Astrocyte of the cerebellum (primary cell): ENCODE measurements at regions not wholly inside any gene's neighbourhood (a gene's known extent, or its start where the extent isn't known, plus 50 kb on each side); places are given as distances from the start of the nearest gene placed in this dataset.
"Not testable (repeated sequence)": the region's sequence is repeated elsewhere in the genome, so short reads cannot be mapped to it uniquely, and the experiment has no call there.

Experiments
- DNase-seq: peaks from one replicate; pipeline ENCODE4 v3.0.0-alpha.2; 2011; ENCODE audit warnings: low read depth
- H3K4me3 ChIP-seq: 2 replicates; pipeline ENCODE4 v1.5.1; 2011; ENCODE audit warnings: mild to moderate bottlenecking, low read depth, low read length, moderate library complexity
- in situ Hi-C: cut with HindIII; loops from 2 replicates; pipeline ENCODE4 v1.10.0; 2017; ENCODE audit warnings: low sequenced_read_pairs

DNA sequence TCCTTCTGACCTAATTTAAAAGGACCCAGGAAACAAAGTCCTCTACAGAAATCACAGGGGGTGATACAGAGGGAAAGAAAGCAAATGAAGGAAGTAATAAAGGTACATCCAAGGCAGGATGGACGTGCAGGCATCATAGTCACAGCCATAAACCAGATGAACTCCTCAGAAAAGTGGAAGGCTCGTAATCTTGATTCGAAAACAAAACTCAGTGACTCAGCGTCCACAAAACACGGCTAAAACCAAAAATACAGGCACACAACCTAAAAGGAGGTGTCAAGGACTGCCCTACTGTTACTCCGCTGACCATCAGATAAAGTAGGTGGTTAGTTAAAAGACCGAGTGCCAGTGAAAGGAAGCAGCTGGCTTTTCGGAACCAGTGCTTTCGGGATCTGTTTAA lies 81.5 kb downstream of the TRIM69 start:
- in situ Hi-C loops, result not testable (repeated sequence)

DNA sequence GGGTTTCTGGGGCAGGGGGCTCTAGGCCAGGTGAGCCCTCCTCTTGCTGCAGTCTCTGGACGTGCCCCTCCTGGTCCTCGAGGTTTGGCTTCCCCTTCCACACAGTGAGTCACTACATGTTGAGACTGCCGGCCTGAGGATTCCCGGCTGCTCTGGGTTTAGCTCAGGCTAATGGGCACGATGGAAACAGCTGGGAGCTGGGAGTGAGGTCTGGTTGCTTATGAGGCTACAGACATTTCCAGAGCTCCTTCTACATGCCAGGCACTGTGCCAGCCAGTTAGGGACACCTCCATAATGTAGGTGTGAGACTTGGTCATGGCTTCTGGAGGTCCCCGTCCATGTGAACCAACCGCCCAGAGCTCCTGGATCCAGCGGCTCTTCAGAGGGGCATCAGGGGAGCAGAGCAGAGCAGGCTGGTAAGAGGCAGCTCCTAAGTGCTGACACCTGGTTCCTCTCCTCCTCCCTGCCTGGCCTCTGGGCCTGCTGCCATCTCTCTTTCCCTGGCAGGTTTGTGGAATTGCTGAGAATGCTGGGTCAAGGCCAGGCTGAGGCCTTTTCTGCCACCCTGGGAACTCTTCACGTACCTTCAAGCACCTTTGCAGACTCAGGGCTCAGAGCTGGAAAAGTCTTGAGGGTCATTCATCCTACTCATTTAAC lies 83.1 kb downstream of the TRIM69 start:
- H3K4me3 ChIP-seq, in situ Hi-C loops, DNase-seq: not testable (repeated sequence)

More for the DNA sequence above, 81.5 kb downstream of the TRIM69 start:
- not testable (repeated sequence) for H3K4me3 ChIP-seq, DNase-seq

GRCh38 chr15:44820535-44820934 lies 84.2 kb downstream of the TRIM69 start:
- H3K4me3 ChIP-seq, in situ Hi-C loops, DNase-seq: not testable (repeated sequence)

GRCh38 chr15:44820967-44821366 lies 84.6 kb downstream of the TRIM69 start:
- in situ Hi-C loops, H3K4me3 ChIP-seq, DNase-seq: not testable (repeated sequence)

DNA sequence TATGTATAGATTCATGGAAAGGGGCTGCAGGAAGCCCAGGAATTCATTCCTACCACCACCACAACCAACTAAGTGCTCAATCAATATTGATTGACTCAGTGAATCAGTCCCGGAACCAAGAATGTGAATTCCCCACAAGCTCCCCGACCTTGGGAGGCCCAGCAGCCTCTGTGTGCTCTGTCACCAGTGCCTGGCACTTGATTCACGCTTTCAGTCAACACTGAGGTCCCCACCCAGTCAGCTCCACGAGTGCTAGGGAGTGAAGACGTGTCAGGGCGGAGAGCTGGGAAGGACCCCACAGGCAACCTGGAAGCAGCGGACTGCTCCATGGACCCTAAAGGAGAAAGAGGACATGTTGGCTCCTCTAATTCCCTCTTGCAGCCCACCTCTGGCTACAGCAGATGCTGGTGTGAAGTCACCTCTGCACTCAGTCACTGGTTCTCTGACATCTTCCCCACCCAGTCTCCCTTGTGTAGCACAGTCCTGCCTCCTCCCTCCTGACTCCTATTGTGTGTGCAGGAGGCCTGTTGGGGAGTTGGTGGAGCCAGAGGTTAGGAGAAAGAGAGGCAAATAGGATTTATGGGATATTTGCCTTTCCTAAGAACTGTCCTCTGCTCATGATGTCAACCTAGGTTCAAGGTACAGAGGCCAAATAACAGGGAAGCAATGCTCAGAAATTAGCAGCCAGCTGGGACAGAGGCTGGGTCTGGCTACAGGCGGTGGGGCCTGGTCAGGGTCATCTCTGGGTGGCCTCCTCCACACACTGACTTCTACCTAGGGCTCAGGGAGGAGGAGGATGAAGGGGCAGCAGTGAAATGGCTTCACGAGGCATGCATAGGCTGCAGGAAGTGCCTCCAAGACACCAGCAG lies 88.2 kb downstream of the TRIM69 start:
- in situ Hi-C loops, DNase-seq, H3K4me3 ChIP-seq: not testable (repeated sequence)

GRCh38 chr15:44826583-44826982 lies 90.3 kb downstream of the TRIM69 start:
- H3K4me3 ChIP-seq, DNase-seq, in situ Hi-C loops: not testable (repeated sequence)

- in situ Hi-C loops, H3K4me3 ChIP-seq, DNase-seq: not testable (repeated sequence)
Measured at GRCh38 chr15:44828229-44828914, 92.0 kb downstream of the TRIM69 start.

DNA sequence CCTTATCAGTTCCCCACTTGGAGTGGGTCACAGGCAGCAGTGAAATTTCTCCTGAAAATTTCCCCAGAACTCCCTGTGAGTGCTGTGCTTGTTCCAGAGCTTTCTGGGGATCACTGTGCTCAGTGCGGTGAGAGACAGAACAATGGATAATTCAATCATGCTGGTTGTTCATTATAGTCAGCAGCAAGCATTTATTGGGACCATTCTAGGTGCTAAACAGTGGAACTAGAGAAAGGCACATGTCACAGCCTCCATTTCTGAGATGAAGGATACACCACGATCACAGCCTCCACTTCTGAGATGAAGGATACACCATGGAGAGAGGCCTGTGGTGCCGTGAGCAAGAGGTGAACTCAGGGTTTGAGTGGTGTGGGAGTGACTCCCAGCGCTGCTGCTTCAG lies 92.8 kb downstream of the TRIM69 start:
- in situ Hi-C loops, H3K4me3 ChIP-seq, DNase-seq: not testable (repeated sequence)

GRCh38 chr15:44830692-44831408 lies 94.5 kb downstream of the TRIM69 start:
- in situ Hi-C loops, DNase-seq, H3K4me3 ChIP-seq: not testable (repeated sequence)

- DNase-seq, in situ Hi-C loops, H3K4me3 ChIP-seq: not testable (repeated sequence)
Measured at GRCh38 chr15:44831409-44831741, 95.0 kb downstream of the TRIM69 start.

GRCh38 chr15:44832133-44832532 lies 95.8 kb downstream of the TRIM69 start:
- in situ Hi-C loops, DNase-seq, H3K4me3 ChIP-seq: not testable (repeated sequence)

GRCh38 chr15:44833081-44833480 lies 96.8 kb downstream of the TRIM69 start:
- H3K4me3 ChIP-seq, in situ Hi-C loops, DNase-seq: not testable (repeated sequence)

- H3K4me3 ChIP-seq, DNase-seq, in situ Hi-C loops: not testable (repeated sequence)
Measured at GRCh38 chr15:44833761-44834160, 97.4 kb downstream of the TRIM69 start.

DNA sequence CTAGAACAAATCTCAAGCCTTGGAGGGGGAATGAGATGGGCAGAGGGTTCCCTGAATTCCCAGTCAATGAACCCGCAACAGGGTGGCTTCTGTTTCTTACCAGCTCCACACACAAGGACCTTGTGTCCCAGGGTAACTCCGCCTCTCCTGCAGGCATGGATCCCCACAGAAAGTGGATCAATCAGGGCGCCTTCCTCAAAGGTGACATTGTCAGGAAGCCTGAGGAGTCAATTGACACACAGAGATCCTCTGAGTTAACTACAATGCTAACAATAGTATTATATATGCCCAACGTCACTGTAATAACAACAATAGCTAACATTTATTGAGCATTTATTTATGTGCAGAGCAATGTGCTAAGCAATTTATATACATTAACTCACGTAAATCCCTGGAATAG lies 98.8 kb downstream of the TRIM69 start:
- in situ Hi-C loops, DNase-seq, H3K4me3 ChIP-seq: not testable (repeated sequence)
